Mesothelial cell of epicardium (in vitro differentiated cells): ENCODE measurements at regions not wholly inside any gene's neighbourhood (a gene's known extent, or its start where the extent isn't known, plus 50 kb on each side); places are given as distances from the start of the nearest gene placed in this dataset.
"Not testable (repeated sequence)": the region's sequence is repeated elsewhere in the genome, so short reads cannot be mapped to it uniquely, and the experiment has no call there.

ENCODE experiments used
- DNase-seq, 2 experiments: peaks; one replicate each; pipeline ENCODE4 v3.0.0; 2021; ENCODE audit warnings: low spot score in 2 of 2; ENCODE audit not compliant: unreplicated experiment in 2 of 2
- H3K27ac Mint-ChIP-seq: 2 replicates; pipeline ENCODE4 v1.8.0; 2021; ENCODE audit warnings: mixed read lengths
- H3K27me3 Mint-ChIP-seq: 2 replicates; pipeline ENCODE4 v1.8.0; 2021; ENCODE audit warnings: low read depth, mixed read lengths
- H3K36me3 Mint-ChIP-seq: 2 replicates; pipeline ENCODE4 v1.8.0; 2021; ENCODE audit warnings: mixed read lengths
- H3K4me1 Mint-ChIP-seq: 2 replicates; pipeline ENCODE4 v1.8.0; 2021; ENCODE audit warnings: mixed read lengths
- H3K4me3 Mint-ChIP-seq: 2 replicates; pipeline ENCODE4 v1.8.0; 2021; ENCODE audit warnings: mild to moderate bottlenecking, moderate library complexity, mixed read lengths
- H3K9me3 Mint-ChIP-seq: 2 replicates; pipeline ENCODE4 v1.8.0; 2021; ENCODE audit warnings: mixed read lengths
- TF ChIP-seq, protein P1 (sequence below): fragments of 200-600 bp; sonication (generic); IDR thresholded peaks from one replicate; pipeline ENCODE4 v1.5.0; 2021; ENCODE audit warnings: antibody characterized with exemption; ENCODE audit not compliant: unreplicated experiment

DNA sequence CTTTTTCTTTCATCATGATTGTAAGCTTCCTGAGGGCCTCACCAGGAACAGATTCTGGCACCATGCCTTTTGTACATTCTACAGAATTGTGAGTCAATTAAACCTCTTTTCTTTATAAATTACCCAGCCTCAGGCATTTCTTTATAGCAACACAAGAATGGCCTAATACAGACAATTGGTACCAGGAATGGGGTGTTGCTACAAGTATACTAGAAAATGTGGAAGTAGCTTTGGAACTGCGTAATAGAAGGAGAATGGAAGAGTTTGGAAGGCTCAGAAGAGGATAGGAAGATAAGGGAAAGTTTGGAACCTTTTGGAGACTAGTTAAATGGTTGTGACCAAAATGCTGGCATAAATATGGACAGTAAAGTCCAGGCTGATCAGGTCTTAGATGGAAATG is 108.9 kb upstream of the PLSCR4 start:
- Mint-ChIP-seq H3K36me3 (peaks cover 4% of the 10 kb centered on the region), H3K27me3 (no peaks in the 10 kb centered on the region), H3K4me1 (no peaks in the 10 kb centered on the region), H3K27ac (no peak overlapping the region), H3K9me3 (peaks cover 35% of the 10 kb centered on the region), H3K4me3 (no peak overlapping the region)
- DNase-seq: no peak
- TF ChIP-seq, protein P1, sequence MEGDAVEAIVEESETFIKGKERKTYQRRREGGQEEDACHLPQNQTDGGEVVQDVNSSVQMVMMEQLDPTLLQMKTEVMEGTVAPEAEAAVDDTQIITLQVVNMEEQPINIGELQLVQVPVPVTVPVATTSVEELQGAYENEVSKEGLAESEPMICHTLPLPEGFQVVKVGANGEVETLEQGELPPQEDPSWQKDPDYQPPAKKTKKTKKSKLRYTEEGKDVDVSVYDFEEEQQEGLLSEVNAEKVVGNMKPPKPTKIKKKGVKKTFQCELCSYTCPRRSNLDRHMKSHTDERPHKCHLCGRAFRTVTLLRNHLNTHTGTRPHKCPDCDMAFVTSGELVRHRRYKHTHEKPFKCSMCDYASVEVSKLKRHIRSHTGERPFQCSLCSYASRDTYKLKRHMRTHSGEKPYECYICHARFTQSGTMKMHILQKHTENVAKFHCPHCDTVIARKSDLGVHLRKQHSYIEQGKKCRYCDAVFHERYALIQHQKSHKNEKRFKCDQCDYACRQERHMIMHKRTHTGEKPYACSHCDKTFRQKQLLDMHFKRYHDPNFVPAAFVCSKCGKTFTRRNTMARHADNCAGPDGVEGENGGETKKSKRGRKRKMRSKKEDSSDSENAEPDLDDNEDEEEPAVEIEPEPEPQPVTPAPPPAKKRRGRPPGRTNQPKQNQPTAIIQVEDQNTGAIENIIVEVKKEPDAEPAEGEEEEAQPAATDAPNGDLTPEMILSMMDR: no peak

DNA sequence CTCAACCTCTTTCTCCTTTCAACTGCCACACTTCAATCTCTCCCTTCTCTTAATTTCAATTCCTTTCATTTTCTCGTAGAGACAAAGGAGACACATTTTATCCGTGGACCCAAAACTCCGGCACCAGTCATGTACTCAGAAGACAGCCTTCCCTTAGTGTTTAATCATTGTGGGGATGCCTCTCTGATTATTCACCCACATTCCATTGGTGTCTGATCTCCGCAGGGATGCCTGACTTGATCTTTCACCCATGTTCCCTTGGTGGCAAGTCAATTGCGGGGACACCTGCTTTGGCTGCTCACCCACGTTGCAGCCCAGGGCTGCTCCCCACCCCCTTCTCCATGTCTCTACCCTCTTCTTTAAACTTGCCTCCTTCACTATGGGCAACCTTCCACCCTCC is 103.5 kb upstream of the PLSCR4 start:
- H3K27ac Mint-ChIP-seq, H3K27me3 Mint-ChIP-seq, H3K36me3 Mint-ChIP-seq, H3K4me1 Mint-ChIP-seq, DNase-seq, H3K4me3 Mint-ChIP-seq: not testable (repeated sequence)
- peaks cover 28% of the 10 kb centered on the region for H3K9me3 Mint-ChIP-seq

DNA sequence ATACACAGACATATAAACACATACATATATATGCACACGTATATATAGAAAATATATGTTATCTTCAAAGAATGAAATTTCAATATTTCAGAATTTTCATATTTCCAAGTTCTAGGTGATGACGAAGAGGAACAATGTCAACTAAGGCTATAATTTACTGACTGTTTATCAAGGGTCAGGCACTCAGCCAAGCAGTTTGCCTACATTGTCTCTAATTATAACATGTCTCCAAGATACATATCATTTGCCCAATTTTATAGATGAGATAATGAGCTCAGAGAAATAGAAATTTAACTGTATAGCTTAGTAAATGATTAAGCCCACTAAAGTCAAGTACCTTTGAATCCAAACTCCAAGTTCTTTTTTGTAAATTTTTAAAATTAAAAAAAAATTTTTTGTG is 99.9 kb upstream of the PLSCR4 start:
- Mint-ChIP-seq H3K4me1 (peaks cover 4% of the 10 kb centered on the region), H3K4me3 (no peak overlapping the region), H3K27me3 (no peaks in the 10 kb centered on the region), H3K36me3 (no peaks in the 10 kb centered on the region), H3K27ac (no peak overlapping the region), H3K9me3 (peaks cover 24% of the 10 kb centered on the region)
- no peak for DNase-seq
- TF ChIP-seq, protein P1: no peak

DNA sequence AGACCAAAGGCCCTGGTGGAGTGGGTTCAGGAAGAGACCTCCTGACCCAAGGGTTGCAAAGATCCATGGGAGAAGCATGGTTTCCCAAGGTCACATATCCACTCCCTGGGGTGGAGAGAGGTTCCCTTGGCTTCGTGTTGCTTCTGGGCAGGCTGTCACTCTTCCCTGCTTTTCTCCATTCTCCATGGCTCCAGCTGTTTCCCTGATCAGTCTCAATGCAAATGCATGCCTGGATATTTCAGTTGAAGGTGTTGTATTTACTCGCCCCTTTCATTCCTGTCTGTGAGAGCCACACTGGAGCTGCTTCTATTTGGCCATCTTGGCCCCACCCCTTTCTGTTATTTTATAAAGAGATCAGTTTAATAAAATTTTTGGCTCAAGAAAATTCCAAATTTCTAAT is 95.0 kb upstream of the PLSCR4 start:
- H3K9me3 Mint-ChIP-seq: no peaks in the 10 kb centered on the region
- H3K4me3 Mint-ChIP-seq: no peak overlapping the region
- peaks cover 7% of the 10 kb centered on the region for H3K4me1 Mint-ChIP-seq
- DNase-seq: no peak
- H3K27me3 Mint-ChIP-seq: no peaks in the 10 kb centered on the region
- H3K36me3 Mint-ChIP-seq: no peaks in the 10 kb centered on the region
- TF ChIP-seq, protein P1: no peak
- no peak overlapping the region for H3K27ac Mint-ChIP-seq

DNA sequence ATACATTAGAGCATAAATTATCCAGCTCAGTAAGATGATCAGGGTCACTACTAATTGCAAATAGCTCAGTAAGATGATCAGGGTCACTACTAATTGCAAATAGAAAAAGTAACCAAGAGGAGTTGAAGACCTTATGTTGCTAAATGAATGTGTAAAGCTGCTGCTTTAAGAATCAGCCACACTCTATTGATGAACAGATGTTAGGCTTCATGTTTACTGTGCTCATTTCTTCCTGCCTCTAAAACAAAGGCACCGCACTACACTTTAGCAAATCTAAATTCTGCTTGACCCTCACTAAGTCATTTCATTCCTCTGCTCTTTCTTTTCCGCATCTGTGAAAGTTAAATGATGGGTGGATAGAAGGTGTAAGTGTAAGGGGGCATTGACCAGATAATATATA is 92.6 kb upstream of the PLSCR4 start:
- no peaks in the 10 kb centered on the region for H3K27me3 Mint-ChIP-seq
- H3K27ac Mint-ChIP-seq: no peak overlapping the region
- TF ChIP-seq, protein P1: no peak
- H3K9me3 Mint-ChIP-seq: no peaks in the 10 kb centered on the region
- H3K4me1 Mint-ChIP-seq: peaks cover 7% of the 10 kb centered on the region
- DNase-seq: no peak
- no peak overlapping the region for H3K4me3 Mint-ChIP-seq
- H3K36me3 Mint-ChIP-seq: no peaks in the 10 kb centered on the region

DNA sequence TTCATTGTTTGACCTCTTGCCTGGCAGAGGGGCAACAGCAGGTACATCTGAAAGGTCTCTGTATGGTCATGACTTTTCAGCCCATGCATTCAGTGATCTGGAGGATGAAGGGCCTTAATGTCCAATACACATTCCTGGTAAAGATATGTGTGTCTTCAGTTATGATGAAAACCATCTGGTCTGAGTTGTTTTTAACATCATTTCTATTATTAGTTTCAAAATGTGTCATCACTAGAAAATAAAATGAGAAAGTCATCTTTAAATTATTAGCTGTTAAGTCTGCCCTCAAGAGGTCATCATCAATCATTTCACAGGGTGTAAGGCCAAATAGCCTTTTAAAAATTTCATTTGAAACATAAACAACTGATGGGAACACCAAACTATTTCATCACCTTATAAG is 92.1 kb upstream of the PLSCR4 start:
- no peaks in the 10 kb centered on the region for H3K36me3 Mint-ChIP-seq
- peak overlapping the region; percentile 21 for H3K27ac Mint-ChIP-seq
- H3K9me3 Mint-ChIP-seq: no peaks in the 10 kb centered on the region
- no peak for DNase-seq
- H3K4me1 Mint-ChIP-seq: peaks cover 7% of the 10 kb centered on the region
- H3K4me3 Mint-ChIP-seq: no peak overlapping the region
- TF ChIP-seq, protein P1: no peak
- no peaks in the 10 kb centered on the region for H3K27me3 Mint-ChIP-seq
